Tibial artery (tissue), 4 donors: ENCODE measurements at regions not wholly inside any gene's neighbourhood (a gene's known extent, or its start where the extent isn't known, plus 50 kb on each side); places are given as distances from the start of the nearest gene placed in this dataset.

Source experiments
- DNase-seq, 2 donors: peaks; one replicate each; pipeline ENCODE4 v3.0.0-alpha.2; 2019
- H3K27ac ChIP-seq, 2 donors: fragments of 200-600 bp; sonication (generic) in 1 of 2; 1 replicate in 1 of 2; 2 replicates in 1 of 2; pipeline ENCODE4 v1.5.1; 2018 to 2019; ENCODE audit warnings: mild to moderate bottlenecking in 1 of 2
- H3K27me3 ChIP-seq, 2 donors: fragments of 200-600 bp; sonication (generic) in 1 of 2; one replicate each; pipeline versions ENCODE4 v1.5.1 to v1.6.0; 2016 to 2019
- H3K36me3 ChIP-seq, 3 donors: fragments of 200-600 bp; sonication (generic) in 2 of 3; one replicate each; pipeline ENCODE4 v1.5.1; 2016 to 2019; ENCODE audit warnings: mild to moderate bottlenecking in 2 of 3
- H3K4me1 ChIP-seq, 4 donors: fragments of 200-600 bp; sonication (generic) in 2 of 4; 1 replicate in 3 of 4; 2 replicates in 1 of 4; pipeline ENCODE4 v1.5.1; 2016 to 2019
- H3K4me3 ChIP-seq, 2 donors: fragments of 200-600 bp; sonication (generic) in 1 of 2; 1 replicate in 1 of 2; 2 replicates in 1 of 2; pipeline ENCODE4 v1.5.1; 2018 to 2019; ENCODE audit warnings: mild to moderate bottlenecking in 2 of 2
- H3K9me3 ChIP-seq, 3 donors: fragments of 200-600 bp; sonication (generic) in 1 of 3; one replicate each; pipeline ENCODE4 v1.5.1; 2016 to 2019
- intact Hi-C: fragments of 100-400 bp; cut with DNase I; formaldehyde crosslinking; loops from one replicate; pipeline ENCODE4 v1.15.0; 2023; ENCODE audit warnings: low total_unique reads
- TF ChIP-seq, protein P1 (sequence below), 2 experiments: fragments of 200-600 bp in 1 of 2; fragments of 450-650 bp in 1 of 2; IDR thresholded peaks; one replicate each; pipeline ENCODE4 v1.5.1; 2017 to 2019; ENCODE audit warnings: antibody characterized with exemption in 2 of 2, mild to moderate bottlenecking in 1 of 2, moderate library complexity in 1 of 2

GRCh38 chr2:16209799-16210198 is 269.4 kb downstream of the MYCN start:
- TF ChIP-seq, protein P1, sequence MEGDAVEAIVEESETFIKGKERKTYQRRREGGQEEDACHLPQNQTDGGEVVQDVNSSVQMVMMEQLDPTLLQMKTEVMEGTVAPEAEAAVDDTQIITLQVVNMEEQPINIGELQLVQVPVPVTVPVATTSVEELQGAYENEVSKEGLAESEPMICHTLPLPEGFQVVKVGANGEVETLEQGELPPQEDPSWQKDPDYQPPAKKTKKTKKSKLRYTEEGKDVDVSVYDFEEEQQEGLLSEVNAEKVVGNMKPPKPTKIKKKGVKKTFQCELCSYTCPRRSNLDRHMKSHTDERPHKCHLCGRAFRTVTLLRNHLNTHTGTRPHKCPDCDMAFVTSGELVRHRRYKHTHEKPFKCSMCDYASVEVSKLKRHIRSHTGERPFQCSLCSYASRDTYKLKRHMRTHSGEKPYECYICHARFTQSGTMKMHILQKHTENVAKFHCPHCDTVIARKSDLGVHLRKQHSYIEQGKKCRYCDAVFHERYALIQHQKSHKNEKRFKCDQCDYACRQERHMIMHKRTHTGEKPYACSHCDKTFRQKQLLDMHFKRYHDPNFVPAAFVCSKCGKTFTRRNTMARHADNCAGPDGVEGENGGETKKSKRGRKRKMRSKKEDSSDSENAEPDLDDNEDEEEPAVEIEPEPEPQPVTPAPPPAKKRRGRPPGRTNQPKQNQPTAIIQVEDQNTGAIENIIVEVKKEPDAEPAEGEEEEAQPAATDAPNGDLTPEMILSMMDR (IDR thresholded peaks at IDR 0.05) = no peak
- Histone ChIP-seq H3K36me3 (no peaks in the 10 kb centered on the region), H3K27me3 (no peaks in the 10 kb centered on the region), H3K27ac (no peak overlapping the region), H3K4me1 (no peaks in the 10 kb centered on the region), H3K9me3 (no peaks in the 10 kb centered on the region), H3K4me3 (no peak overlapping the region)
- DNase-seq = no peak
- intact Hi-C loops = no loop called here

DNA sequence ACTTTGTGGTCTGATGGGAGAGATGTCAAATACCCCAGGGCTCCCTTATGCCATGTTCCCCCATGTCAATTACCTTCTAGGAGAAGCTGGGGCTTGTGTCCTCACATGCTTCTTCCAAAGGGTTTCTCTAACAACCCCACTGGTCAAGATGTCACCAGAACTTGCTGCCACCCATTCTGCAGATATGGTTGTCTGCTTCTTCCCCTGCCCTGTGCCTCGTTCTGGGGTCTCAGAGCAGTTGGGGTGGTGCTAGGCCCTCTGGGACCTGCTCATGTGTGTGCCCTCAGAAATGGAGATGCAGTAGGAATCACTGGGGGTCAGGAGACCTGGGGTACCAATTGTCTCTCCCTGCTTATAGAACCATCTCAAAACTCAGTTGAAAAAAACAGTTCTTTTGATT is 268.6 kb downstream of the MYCN start:
- no peak for DNase-seq
- H3K36me3 ChIP-seq = no peaks in the 10 kb centered on the region
- no peak overlapping the region for H3K27ac ChIP-seq
- H3K27me3 ChIP-seq = no peaks in the 10 kb centered on the region
- no peaks in the 10 kb centered on the region for H3K4me1 ChIP-seq
- TF ChIP-seq, protein P1 (IDR thresholded peaks at IDR 0.05) = no peak
- intact Hi-C loops = no loop called here
- H3K9me3 ChIP-seq = no peaks in the 10 kb centered on the region
- H3K4me3 ChIP-seq = no peak overlapping the region

DNA sequence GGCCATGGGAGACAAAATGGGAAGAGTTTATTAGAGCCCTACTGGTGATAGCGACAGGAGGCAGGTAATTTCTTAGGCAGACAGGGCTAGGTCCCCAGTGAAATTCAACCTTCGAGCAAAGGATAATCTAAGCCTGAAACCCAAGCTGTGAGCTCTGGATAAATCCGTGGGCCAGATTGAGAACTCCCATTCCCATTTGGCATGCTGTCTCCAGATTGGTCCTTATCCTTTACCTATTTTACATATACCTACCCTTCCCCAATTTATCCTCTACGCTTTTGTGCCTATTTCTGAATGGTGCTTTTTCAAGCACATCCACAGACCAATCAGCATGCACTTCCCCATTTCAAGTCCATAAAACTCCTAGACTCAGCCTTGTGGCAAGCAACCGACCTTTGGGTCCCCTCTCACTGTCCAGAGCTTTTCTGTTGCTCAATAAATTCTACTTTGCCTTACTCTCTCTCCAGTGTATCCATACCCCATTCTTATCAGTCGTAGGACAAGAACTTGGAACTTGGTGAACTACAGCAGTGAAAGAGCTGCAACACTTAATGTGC is 268.0 kb downstream of the MYCN start:
- H3K36me3 ChIP-seq = no peaks in the 10 kb centered on the region
- intact Hi-C loops = no loop called here
- H3K4me1 ChIP-seq = no peaks in the 10 kb centered on the region
- no peak overlapping the region for H3K27ac ChIP-seq
- TF ChIP-seq, protein P1 (IDR thresholded peaks at IDR 0.05) = no peak
- no peak for DNase-seq
- H3K9me3 ChIP-seq = no peaks in the 10 kb centered on the region
- H3K27me3 ChIP-seq = no peaks in the 10 kb centered on the region
- H3K4me3 ChIP-seq = no peak overlapping the region

DNA sequence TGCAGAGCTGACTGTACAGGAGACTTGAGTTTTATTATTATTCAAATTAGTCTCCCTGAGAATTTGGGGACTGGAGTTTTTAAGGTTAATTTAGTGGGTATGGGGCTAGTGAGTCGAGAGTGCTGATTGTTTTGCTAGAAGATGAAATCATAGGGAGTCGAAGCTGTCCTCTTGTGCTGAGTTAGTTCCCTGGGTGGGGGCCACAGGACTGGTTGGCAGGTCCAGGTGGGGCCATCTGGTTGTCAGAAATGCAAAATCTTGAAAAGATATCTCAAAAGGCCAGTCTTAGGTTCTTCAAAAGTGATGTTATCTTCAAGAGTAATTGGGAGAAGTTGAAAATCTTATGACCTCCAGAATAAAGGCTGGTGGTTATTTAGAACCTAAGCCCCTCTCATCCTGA is 267.3 kb downstream of the MYCN start:
- intact Hi-C loops = no loop called here
- TF ChIP-seq, protein P1 (IDR thresholded peaks at IDR 0.05) = no peak
- Histone ChIP-seq H3K4me1 (no peaks in the 10 kb centered on the region), H3K27ac (no peak overlapping the region), H3K4me3 (no peak overlapping the region), H3K9me3 (no peaks in the 10 kb centered on the region), H3K27me3 (no peaks in the 10 kb centered on the region), H3K36me3 (no peaks in the 10 kb centered on the region)
- DNase-seq = no peak

DNA sequence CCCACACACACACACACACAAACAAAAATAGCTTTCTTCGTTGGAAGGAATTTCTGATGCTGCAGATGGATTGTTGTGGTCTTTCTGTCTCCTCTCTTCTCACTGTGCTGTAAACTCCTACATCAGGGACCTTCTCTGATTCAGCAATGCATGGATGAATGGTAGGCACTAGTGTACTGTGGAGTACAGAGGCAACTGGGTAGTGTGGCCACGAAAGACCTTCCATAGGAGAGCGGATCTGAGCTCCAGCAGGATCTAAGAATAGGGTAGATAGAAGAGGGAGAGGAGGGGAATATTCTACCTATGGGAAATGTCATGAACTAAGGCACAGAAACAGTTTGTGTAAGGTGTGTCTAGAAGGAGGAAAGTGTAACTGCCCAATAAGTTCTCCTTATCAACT is 266.8 kb downstream of the MYCN start:
- H3K27ac ChIP-seq = no peak overlapping the region
- TF ChIP-seq, protein P1 (IDR thresholded peaks at IDR 0.05) = no peak
- no peak overlapping the region for H3K4me3 ChIP-seq
- intact Hi-C loops = no loop called here
- DNase-seq = no peak
- no peaks in the 10 kb centered on the region for H3K9me3 ChIP-seq
- H3K36me3 ChIP-seq = no peaks in the 10 kb centered on the region
- no peaks in the 10 kb centered on the region for H3K4me1 ChIP-seq
- no peaks in the 10 kb centered on the region for H3K27me3 ChIP-seq
